ENCODE measurements at regions not wholly inside any gene's neighbourhood (a gene's known extent, or its start where the extent isn't known, plus 50 kb on each side); places are given as distances from the start of the nearest gene placed in this dataset.

DNA sequence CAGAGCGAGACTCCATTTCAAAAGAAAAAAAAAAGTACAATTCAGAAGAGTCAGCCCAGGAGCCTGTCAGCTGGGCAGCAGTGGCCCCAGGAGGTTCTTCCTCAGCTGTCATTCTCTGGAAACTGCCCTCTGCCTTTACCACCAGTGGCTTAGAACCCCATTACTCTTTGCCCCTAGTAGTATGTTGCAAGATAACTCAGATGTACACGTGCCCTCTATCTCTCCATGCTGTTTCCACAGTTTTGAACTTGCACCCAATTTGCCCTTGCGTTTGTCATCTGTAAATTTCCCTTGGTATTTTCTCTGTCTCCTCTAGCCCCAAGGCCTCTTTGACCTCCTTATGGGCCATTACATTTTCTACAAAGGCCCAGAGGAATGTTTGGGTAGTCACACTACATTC lies 56.7 kb upstream of the PRKAR2B start:
- no peak for DNase-seq (ENCODE audit: low read depth)
- TF ChIP-seq, protein P1, sequence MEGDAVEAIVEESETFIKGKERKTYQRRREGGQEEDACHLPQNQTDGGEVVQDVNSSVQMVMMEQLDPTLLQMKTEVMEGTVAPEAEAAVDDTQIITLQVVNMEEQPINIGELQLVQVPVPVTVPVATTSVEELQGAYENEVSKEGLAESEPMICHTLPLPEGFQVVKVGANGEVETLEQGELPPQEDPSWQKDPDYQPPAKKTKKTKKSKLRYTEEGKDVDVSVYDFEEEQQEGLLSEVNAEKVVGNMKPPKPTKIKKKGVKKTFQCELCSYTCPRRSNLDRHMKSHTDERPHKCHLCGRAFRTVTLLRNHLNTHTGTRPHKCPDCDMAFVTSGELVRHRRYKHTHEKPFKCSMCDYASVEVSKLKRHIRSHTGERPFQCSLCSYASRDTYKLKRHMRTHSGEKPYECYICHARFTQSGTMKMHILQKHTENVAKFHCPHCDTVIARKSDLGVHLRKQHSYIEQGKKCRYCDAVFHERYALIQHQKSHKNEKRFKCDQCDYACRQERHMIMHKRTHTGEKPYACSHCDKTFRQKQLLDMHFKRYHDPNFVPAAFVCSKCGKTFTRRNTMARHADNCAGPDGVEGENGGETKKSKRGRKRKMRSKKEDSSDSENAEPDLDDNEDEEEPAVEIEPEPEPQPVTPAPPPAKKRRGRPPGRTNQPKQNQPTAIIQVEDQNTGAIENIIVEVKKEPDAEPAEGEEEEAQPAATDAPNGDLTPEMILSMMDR (IDR thresholded peaks at IDR 0.05; ENCODE audit: control insufficient read depth, insufficient read depth, low read depth, low read length, missing control alignments) = no peak

DNA sequence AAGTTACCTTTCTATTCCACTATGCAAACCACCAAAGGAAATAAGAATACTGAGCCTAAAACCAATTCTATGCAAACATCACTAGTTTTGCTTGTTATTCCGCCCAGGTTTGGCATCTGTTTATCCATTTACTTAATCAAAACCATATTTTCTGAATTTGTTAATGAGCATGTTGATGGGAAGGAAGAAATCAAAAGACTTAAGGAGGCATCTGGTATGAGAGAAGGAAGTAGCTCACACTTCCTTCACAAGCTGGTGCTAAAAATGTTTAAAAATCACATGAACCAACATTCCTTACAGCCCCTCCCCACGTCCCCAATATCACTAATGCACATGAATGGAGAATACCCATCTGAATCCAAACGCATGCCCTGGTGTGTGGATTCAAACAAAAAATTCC lies 52.0 kb upstream of the PRKAR2B start:
- H3K4me3 ChIP-seq (ENCODE audit: control insufficient read depth, low read depth, low read length) = no peak overlapping the region
- TF ChIP-seq, protein P1 (IDR thresholded peaks at IDR 0.05; ENCODE audit: control insufficient read depth, insufficient read depth, low read depth, low read length, missing control alignments) = no peak
- DNase-seq (ENCODE audit: low read depth) = no peak

More for the DNA sequence above, 56.7 kb upstream of the PRKAR2B start:
- H3K4me3 ChIP-seq (ENCODE audit: control insufficient read depth, low read depth, low read length) = no peak overlapping the region

Measured in AG09309 (cell line).